ENCODE measurements at regions not wholly inside any gene's neighbourhood (a gene's known extent, or its start where the extent isn't known, plus 50 kb on each side); places are given as distances from the start of the nearest gene placed in this dataset.
"Not testable (repeated sequence)": the region's sequence is repeated elsewhere in the genome, so short reads cannot be mapped to it uniquely, and the experiment has no call there.

DNA sequence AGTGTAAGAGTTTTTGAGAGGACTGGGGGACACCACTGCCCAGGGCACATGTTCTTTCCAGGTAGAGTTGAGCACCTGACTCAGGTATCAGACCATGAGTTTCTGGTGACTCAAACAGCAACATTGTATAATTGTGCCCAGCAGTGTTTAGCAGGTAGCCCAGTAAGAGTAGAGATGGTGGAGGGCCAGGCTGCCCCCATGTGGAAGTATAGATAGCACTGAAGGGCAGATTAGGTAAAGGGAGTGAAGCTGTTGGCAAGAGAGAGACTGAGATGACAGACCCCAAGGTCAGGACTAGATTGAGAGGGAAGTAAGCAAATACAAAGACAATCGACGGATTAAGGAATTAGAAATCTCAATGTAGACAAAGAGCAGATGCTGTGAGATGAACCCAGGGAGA lies 74.6 kb downstream of the TRIM42 start:
- DNase-seq = no peak

DNA sequence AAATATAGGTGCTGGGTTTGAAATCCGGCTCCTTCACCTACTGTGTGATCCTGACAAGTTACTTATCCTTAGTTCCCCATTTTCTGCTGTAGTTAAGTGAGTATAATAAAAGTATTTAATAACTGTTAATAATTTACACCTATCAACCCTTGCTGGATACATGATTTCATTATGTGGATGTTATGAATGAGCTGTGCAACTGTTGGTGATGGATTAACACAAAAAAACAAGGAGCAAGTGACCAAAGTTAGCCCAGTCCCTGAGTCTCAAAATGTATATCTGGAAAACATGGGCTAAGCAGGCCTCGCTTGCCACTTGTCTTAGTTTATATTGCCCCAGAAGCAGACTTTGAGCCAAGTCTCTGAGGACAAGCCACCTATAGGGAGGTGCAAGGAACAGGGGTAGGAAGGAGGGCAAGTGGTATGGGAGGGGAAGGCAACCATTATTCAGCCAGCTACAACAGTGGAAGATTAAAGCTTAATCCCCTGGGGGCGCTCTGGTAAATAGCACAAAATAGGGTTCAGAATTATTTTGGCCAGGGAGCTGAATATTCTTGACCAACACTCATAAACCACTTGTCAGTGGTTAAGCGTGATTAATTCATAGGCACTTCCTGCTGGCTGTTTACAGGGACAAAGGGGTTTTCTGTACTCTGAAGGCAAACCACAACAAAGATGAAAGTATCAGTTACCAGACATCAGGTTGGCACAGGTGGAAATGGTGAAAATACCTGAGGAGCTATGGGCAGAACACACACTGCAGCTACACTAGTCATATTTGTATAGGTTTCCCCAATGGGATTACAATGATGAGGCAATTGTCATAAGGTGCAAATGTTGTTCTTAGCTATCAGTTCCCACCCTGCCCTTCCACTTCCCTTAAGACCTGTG lies 76.2 kb downstream of the TRIM42 start:
- no peak for DNase-seq

DNA sequence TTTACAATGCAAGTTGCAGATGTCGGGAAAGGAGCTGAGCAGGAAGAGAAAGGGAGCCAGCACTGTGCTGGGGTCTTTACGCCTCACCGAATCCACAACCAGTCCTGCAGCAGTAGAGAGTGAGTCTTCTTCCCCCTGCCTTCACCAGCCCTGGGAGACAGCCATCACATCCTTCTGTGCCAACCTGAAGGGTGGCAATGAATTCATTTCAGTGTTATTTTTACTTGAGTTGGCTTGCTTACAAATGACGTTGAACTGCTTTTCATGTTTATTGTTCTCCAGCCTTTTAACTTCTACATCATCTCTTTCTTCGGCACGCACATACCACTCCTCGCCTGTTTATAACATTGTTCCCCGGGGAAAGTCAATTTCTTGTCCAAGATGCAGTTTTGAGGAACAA lies 77.1 kb downstream of the TRIM42 start:
- no peak for DNase-seq

DNA sequence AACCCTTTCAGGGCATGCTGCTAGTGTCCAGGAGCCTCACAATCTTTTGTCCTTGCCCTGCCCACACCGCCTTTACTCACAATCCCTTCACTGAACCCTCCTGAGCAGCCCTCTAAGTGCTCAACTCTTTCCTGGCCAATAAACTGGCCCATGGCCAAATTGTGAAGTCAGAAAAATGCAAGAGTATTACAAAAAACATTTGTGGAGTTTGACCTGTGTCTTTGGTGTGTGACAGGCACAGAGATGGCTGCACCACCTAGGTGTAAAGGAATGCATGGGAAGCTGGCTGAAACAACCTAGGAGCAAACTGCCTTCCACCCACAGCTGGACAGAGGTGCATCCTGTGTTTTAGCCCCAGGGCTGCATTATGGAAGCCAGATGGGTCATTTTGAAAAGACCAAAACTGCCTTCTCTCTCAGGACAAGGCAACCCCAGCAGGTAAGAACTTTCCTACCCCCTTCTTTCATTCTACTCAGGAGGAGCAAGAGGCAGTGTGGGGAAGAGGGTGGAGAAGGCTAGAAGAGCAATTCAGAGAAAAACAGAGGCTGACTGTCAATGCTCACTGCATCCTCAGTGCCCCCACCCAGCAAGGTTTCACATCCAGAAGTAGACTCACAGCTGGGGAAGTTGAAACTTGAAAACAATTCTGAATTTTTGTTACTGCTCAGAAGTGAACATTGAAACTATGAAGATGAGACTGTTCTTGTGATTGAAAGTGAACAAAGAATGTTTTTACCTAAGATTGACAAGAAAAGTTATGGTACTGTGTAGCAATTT lies 78.6 kb downstream of the TRIM42 start:
- DNase-seq = no peak

DNA sequence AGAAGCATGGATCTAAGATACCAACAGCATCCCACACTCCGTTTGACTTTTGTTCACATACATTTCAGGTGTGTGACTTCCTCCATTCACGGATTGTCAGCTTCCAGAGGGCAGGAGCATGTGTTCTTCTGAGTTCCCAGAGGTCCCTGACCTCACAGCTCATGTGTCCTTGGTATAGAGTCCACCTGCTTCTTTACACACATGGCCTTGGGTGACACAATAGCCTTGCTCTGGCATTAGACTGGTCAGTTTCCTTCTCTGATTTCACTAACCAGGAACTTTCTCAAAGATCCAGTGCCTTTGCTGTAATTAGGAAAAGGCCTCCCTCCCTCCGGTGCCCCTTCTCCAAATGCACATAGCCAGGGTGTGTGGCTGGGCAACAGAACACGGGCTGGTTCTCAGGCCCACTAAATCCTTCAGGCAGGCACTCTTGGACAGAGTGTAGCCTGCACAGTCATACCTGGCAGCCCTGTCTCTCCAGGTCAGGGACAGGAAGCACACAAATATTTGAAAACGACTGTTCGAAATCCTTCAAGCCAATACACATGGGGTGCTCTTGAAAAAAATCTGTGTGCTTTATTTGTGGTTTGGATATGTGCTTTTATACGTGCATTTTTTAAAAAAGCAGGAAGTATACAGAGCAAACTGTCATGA lies 81.1 kb downstream of the TRIM42 start:
- no peak for DNase-seq

DNA sequence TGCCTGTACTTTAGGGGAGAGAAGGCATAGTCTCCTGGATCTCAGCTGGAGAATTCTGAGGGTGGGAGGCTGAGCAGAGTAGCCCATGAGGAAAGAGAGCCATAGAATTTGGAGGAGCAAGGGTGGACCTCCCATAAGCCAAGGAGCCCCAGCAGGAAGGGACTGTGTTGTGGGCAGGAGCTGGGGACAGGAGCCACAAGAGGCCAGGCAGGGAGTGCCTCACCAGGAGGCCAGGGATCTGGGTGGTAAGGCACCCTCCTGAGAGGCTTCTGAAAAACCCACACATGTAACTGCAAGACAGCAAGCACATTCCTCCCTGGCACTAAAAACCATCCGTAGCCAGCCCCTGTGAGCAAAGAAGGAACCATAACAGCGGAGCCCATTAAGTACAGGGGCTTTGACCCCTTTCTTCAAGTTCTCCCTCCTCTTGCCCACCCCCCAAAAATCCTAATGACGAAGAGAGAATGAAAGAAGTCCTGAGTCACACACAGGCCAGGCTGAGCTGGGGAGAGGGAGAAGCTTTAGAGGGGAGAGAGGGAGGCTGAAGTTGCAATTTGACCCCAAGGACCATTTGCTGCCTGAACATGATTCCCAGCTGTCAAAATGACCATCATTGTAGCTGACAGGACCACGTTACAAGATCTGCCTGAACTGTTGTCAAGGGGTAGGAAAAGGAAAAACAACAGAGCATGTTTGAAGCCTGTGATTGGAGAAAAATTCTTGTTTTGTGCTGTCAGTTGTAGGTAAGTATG lies 82.6 kb downstream of the TRIM42 start:
- DNase-seq = no peak

DNA sequence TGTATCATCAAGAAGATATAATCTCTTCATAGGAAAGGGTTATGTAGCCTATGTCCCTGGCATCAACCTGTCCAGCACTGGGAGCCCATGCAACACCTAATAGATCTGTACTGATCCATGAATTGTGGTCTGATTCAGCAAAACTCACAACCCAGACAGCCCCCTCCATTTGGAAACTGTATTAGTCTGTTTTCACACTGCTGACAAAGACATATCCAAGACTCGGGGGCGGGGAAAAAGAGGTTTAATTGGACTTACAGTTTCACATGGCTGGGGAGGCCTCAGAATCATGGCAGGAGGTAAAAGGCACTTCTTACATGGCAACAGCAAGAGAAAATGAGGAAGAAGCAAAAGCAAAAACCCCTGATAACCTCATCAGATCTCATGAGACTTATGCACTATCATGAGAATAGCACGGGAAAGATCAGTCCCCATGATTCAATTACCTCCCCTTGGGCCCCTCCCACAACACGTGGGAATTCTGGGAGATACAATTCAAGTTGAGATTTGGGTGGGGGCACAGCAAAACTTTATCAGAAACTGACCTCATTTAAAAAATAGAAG lies 83.3 kb downstream of the TRIM42 start:
- no peak for DNase-seq

DNA sequence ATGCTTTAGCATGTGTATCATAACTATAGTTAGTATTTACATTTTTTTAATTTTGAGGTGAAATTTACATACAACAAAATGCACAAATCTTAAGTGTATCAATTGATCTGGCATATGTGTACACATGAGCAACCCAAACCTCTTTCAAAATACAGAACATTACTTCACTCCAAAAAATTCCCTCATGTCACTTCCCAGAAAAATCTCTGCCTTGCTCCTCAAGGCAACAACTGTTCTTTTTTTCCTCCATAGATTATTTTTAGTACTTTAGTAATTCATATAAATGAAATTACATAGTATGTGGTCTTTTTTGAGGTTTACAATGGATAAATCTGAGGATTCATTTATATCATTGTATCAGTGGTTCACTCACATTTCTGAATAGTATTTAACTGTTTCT lies 84.9 kb downstream of the TRIM42 start:
- DNase-seq = no peak

DNA sequence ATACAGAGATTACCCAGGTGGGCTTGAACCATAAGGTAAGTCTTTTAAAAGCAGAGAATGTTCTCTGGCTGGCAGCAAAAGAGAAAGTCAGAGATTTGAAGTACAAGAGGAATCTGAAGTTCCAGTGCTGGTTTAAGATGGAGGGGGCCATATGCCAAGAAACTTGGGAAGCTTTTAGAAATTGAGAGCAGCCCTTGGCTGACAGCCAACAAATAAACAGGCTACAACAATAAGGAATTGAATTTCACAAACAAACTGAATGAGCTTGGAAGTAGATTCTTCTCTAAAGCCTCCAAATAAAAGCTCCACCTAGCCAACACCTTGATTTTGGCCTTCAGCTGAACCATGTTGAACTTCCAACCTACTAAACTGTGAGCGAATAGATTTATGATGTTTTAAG lies 85.7 kb downstream of the TRIM42 start:
- no peak for DNase-seq

DNA sequence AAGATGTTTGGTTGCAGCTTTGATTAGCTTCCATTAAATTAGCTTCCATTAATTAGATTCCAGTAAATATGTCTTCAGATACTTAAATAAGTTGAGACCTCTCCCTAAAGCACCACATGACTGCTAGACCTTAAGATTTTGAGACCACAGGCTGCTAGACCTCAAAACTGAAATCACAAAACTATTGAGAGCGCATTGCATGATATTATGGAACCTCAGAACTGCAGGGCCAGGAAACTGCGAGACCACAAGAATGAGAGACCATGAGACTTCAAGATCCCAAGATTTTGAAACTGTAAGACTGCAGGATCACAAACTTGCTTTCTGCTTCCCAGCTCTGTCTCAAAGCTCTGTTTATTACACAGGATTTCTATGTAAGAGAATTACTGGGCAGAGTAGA lies 87.4 kb downstream of the TRIM42 start:
- no peak for DNase-seq

DNA sequence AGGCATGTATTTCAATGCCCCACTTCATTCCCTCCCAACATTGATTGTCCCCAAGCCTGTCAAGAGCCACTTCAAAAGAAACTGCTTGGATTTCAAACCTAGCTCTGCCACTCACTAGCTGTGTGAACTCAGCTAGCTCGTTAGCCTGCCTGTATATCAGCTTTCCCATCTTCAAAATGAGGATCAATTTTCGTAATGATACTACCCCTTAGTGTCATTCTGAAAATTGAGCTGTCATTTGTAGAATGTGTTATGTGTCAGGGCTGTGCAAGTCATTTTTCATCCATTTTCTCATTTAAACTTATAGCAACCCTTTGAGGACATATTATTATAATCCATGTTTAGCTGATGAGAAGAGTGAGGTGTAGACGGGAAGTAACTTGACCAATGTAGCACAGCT lies 88.6 kb downstream of the TRIM42 start:
- no peak for DNase-seq

DNA sequence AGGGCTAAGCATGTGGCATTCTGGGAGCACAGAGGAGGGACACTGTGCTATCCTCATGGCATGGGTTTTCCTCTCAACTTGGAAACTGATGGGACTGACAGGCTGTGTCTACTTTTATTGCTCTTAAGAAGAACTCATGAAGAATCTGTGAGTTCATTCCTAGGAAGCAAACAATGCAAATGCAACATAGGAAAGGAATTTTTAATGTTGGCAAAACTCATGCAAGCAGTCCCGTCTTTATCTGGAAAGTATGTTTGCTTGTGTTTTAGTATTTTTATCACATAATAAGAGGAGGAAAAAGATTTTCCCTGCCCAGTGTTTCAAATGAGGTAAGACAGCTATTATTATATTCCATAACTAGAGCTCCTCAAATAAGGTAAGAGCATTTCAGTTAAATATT lies 89.7 kb downstream of the TRIM42 start:
- DNase-seq = peak; percentile 43

DNA sequence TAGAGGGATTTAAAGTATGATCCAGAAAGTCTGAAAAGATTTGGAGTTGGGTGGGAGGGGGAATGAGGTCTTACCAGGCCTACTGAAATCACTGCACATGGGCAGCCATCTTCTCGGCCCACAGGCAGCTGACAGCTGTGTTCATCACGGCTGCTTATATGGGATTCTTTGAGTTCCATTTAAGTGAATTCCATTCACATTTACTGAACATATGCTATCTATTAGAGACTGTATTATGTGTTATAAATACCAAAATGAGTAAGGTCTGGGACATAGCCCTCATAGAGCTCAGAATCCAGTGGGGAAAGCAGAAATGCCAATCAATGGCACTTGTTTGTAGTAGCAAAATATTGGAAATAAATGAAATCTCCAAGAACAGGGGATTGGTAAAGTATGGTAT lies 91.1 kb downstream of the TRIM42 start:
- DNase-seq = peak; percentile 40

DNA sequence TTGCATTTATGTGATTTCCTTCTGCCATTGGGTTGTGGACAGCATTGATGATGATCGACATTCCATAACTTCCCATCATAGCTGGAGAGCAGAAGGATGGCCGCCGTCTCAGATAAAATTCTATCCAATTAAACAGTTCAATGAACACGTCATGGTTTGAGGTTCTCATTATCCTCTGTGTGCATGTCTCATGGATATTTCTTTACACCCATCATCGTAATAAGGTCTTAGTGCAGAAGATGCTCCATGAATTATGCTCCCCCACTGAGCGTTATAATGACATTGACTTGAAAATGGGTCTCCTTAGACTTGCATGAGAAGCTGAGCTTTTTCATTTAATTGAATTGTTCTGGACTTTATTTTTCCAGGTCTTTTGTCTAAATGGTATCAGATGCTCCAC lies 92.1 kb downstream of the TRIM42 start:
- DNase-seq = no peak

DNA sequence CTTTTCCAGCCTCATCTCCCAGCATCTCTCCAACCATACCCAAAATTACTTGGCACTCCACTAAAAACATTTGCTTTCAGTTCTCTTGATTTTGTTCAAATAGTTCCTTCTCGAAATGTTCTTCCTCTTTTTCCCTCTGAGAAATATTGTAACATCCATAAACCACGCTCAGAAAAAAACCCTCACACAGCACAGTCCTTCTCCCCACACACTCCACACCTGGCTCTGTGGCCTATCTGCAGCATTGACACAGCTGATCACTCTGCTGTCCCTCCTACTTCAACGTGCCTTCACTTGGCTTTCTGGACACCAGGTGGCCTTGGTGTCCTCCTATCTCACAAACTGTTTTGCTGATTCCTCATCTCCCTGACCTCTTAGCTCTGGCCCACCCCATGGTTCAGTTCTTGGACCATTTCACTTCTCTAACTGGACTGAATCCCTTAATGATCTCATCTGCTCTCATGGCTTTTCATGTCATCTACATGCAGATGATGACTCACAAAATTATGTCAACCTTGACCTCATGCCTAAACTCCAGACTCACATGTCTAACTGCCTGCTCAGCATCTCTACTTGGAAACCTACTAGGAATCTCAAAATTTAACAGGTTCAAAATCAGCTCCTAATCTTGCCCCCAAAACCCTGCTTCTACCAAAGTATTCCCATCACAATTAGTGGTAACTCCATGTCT lies 93.3 kb downstream of the TRIM42 start:
- peak; percentile 31 for DNase-seq

DNA sequence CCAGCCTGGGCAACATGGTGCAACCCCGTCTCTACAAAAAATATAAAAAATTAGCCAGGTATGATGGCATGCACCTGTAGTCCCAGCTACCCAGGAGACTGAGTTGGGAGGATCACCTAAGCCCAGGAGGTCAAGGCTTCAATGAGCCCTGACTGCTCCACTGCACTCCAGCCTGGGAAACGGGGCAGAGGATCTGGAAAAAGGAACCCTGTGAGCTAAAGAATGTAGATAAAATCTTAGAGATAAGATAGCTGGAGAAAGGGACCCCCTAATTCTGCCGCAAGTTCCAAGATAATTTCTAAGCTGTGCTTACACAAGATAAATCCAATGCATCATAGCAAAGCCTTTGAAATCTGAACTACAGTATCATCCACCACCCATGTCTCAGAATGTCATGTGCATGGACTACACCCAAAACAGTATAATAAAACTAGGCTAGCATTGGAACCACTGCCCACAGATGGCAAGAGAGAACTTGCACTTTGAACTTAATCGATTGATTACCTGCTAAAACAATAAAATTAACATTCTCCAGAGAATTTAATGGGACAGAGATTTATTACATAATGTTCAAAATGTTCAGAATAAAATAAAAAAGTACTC lies 99.9 kb downstream of the TRIM42 start:
- no peak for DNase-seq

DNA sequence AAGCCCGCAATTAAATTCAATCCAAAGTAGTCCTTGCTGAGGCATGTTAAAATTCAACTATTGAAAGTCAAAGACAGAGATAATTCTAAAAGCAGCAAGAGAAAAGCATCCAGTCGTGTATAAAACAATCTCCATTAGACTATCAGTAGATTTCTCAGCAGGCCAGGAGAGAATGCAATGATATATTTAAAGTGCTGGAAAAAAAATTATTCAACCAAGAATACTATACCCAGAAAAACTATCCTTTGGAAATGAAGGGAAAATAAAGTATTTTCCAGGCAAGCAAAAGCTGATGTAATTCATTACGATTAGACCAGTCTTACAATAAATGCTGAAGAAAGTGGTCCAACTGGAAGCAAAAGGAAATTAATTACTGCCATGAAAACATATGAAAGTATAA lies 113.5 kb downstream of the TRIM42 start:
- no peak for DNase-seq

DNA sequence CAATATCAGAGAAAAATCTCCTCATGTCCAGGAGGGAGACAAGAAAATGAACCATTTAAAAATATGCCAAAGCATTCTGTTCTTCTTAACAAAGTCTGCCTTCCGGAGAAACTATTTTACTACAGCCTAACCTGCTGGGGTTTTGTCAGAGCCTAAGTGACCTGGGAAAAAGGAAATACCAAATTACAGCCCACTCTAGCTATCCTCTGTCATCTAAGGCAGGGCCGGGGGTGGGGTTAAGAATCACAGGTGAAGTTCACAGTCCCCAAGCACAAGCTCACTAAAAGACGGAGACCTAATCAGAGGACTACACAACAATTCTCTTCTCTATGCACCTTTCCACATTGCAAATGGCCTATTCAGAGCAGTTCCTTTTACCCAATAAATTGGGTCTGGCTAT lies 116.6 kb downstream of the TRIM42 start:
- DNase-seq = no peak

DNA sequence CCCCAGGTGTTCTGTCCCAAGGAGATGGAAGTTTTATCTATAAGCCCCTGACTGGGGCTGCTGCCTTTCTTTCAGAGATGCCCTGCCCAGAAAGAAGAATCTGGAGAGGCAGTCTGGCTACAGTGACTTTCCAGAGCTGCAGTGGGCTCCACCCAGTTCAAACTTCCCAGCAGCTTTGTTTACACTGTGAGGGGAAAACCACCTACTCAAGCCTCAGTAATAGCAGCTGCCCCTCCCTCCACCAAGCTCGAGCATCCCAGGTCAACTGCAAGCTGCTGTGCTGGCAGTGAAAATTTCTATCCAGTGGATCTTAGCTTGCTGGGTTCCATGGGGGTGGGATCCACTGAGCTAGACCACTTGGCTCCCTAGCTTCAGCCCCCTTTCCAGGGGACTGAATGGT lies 125.0 kb downstream of the TRIM42 start:
- DNase-seq = not testable (repeated sequence)

DNA sequence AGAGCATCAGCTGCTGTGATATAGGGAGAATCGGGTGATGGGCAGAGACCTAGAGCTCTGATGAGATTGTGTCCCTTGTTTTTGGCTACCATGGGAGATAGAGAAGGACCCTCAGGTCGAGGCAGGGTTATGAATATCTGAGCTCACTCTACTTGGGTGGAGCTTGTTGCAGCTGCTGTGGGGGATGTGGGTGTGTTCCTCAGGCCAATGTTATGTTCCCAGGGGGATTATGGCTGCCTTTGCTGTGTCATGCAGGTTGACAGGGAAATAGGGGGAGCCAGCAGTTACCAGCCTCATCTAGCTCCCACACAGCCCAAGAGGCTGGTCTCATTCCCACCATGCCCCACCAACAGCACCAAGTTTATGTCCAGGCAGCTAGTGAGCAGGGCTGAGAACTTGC lies 131.5 kb downstream of the TRIM42 start:
- no peak for DNase-seq

Measured in muscle of arm (tissue), 1 donor.